Hindlimb muscle (tissue), 1 donor: ENCODE measurements at regions not wholly inside any gene's neighbourhood (a gene's known extent, or its start where the extent isn't known, plus 50 kb on each side); places are given as distances from the start of the nearest gene placed in this dataset.

Experiments
- DNase-seq: peaks from one replicate; pipeline ENCODE4 v3.0.0-alpha.2; 2013

GRCh38 chr4:15130441-15130840 is 128.2 kb downstream of the CPEB2 start:
- no peak for DNase-seq

- DNase-seq = no peak
Measured at GRCh38 chr4:15131551-15131950, 129.3 kb downstream of the CPEB2 start.

- DNase-seq = no peak
Measured at GRCh38 chr4:15132739-15133138, 130.5 kb downstream of the CPEB2 start.

- DNase-seq = no peak
Measured at GRCh38 chr4:15139599-15139998, 137.3 kb downstream of the CPEB2 start.

GRCh38 chr4:15142201-15142600 is 139.9 kb downstream of the CPEB2 start:
- DNase-seq = no peak

- no peak for DNase-seq
Measured at GRCh38 chr4:15143551-15143950, 141.3 kb downstream of the CPEB2 start.

GRCh38 chr4:15144249-15144966 is 142.1 kb downstream of the CPEB2 start:
- no peak for DNase-seq

GRCh38 chr4:15144967-15145295 is 142.7 kb downstream of the CPEB2 start:
- no peak for DNase-seq

GRCh38 chr4:15145709-15146108 is 143.4 kb downstream of the CPEB2 start:
- DNase-seq = no peak

GRCh38 chr4:15147714-15148113 is 145.4 kb downstream of the CPEB2 start:
- no peak for DNase-seq

- no peak for DNase-seq
Measured at GRCh38 chr4:15148199-15148598, 145.9 kb downstream of the CPEB2 start.

- no peak for DNase-seq
Measured at GRCh38 chr4:15148691-15149090, 146.4 kb downstream of the CPEB2 start.

- no peak for DNase-seq
Measured at GRCh38 chr4:15149234-15149838, 147.1 kb downstream of the CPEB2 start.

GRCh38 chr4:15149839-15150592 is 147.7 kb downstream of the CPEB2 start:
- DNase-seq = peak; percentile 57

- no peak for DNase-seq
Measured at GRCh38 chr4:15150631-15151030, 148.3 kb downstream of the CPEB2 start.

- DNase-seq = no peak
Measured at GRCh38 chr4:15151033-15151432, 148.8 kb downstream of the CPEB2 start.

- DNase-seq = no peak
Measured at GRCh38 chr4:15153662-15154061, 151.4 kb downstream of the CPEB2 start.

GRCh38 chr4:15158406-15159091 is 156.3 kb downstream of the CPEB2 start:
- no peak for DNase-seq

- no peak for DNase-seq
Measured at GRCh38 chr4:15159477-15160019, 157.3 kb downstream of the CPEB2 start.

GRCh38 chr4:15161439-15161838 is 159.2 kb downstream of the CPEB2 start:
- DNase-seq = no peak

GRCh38 chr4:15162046-15162445 is 159.8 kb downstream of the CPEB2 start:
- no peak for DNase-seq

- DNase-seq = no peak
Measured at GRCh38 chr4:15162465-15163283, 160.4 kb downstream of the CPEB2 start.
